Upper lobe of left lung (tissue), 4 donors: ENCODE measurements at regions not wholly inside any gene's neighbourhood (a gene's known extent, or its start where the extent isn't known, plus 50 kb on each side); places are given as distances from the start of the nearest gene placed in this dataset.

Experiments
- EP300 ChIP-seq, 4 donors: sonication (generic); formaldehyde crosslinking; IDR thresholded peaks; one replicate each; pipeline ENCODE4 v1.5.1; 2017; ENCODE audit warnings: antibody characterized with exemption in 4 of 4, control low read depth in 2 of 4
- POLR2A ChIP-seq, 4 donors: fragments of 450-650 bp; IDR thresholded peaks; one replicate each; pipeline ENCODE4 v1.5.1; 2016 to 2017; ENCODE audit warnings: antibody characterized with exemption in 4 of 4, mild to moderate bottlenecking in 2 of 4
- POLR2AphosphoS5 ChIP-seq, 2 donors: sonication (generic); formaldehyde crosslinking; IDR thresholded peaks; one replicate each; pipeline ENCODE4 v1.5.1; 2017; ENCODE audit warnings: antibody characterized with exemption in 2 of 2
- TF ChIP-seq, protein P1 (sequence below), 6 experiments: fragments of 450-650 bp in 4 of 6; fragments of 200-600 bp in 2 of 6; sonication (generic) in 2 of 6; IDR thresholded peaks; one replicate each; pipeline ENCODE4 v1.5.1; 2016 to 2019; ENCODE audit warnings: antibody characterized with exemption in 6 of 6

DNA sequence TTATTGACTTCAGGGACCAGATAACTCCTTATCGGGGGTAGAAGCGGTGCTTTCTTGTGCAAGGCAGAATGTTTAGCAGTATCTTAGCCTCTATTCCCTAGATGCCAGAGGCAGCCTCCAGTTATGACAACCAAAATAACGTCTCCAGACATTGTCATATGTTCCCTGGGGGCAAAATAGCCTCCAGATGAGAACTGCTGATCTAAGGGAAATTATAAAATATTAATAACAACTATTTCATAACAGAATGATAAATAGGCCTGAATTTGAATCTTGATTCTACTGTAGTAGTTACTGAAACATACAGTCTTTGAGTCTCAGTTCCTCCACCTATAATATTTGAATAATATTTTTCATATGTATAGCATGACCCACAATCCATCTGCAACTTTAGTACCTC is 1431.3 kb downstream of the ZPLD1 start:
- TF ChIP-seq, protein P1, sequence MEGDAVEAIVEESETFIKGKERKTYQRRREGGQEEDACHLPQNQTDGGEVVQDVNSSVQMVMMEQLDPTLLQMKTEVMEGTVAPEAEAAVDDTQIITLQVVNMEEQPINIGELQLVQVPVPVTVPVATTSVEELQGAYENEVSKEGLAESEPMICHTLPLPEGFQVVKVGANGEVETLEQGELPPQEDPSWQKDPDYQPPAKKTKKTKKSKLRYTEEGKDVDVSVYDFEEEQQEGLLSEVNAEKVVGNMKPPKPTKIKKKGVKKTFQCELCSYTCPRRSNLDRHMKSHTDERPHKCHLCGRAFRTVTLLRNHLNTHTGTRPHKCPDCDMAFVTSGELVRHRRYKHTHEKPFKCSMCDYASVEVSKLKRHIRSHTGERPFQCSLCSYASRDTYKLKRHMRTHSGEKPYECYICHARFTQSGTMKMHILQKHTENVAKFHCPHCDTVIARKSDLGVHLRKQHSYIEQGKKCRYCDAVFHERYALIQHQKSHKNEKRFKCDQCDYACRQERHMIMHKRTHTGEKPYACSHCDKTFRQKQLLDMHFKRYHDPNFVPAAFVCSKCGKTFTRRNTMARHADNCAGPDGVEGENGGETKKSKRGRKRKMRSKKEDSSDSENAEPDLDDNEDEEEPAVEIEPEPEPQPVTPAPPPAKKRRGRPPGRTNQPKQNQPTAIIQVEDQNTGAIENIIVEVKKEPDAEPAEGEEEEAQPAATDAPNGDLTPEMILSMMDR (IDR thresholded peaks at IDR 0.05) = no peak
- TF ChIP-seq POLR2A (IDR thresholded peaks at IDR 0.05) (no peak), POLR2AphosphoS5 (IDR thresholded peaks at IDR 0.05) (no peak), EP300 (IDR thresholded peaks at IDR 0.05) (no peak)
